ENCODE measurements at regions not wholly inside any gene's neighbourhood (a gene's known extent, or its start where the extent isn't known, plus 50 kb on each side); places are given as distances from the start of the nearest gene placed in this dataset.

DNA sequence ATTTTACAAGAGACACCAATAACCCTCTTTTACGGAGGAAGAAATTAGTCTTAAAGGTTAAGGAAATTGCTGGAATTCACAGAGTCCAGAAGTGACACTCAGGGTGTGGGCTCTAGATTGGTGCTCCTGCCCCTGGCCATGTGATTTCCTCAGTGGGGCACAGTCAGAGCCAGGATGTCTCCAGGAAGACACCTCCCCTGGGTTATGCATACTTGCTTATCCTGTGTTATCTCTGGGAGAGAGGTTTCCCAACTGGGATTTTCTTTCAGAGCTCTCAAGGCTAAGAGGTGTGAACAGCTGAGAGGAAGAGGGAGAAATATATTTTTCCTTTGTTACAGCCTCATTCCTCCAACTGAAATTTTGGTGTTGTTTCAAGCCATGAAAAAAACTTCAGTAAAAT is 125.6 kb upstream of the CELF4 start:
- ATAC-seq (ENCODE audit: low FRiP score in 2 of 2), result no peak
- Histone ChIP-seq H3K4me3 (no peak overlapping the region), H3K9me3 (no peaks in the 10 kb centered on the region), H3K27ac (no peak overlapping the region), H3K27me3 (no peaks in the 10 kb centered on the region), H3K36me3 (no peaks in the 10 kb centered on the region), H3K4me1 (no peaks in the 10 kb centered on the region)
- no peak for DNase-seq
- WGBS, 2 donors, result 70 to 75% methylated on average over 1 of the region's 1 CpG
- TF ChIP-seq EP300 (IDR thresholded peaks at IDR 0.05), result no peak
- TF ChIP-seq POLR2A (IDR thresholded peaks at IDR 0.05), result no peak
- TF ChIP-seq, protein P1, sequence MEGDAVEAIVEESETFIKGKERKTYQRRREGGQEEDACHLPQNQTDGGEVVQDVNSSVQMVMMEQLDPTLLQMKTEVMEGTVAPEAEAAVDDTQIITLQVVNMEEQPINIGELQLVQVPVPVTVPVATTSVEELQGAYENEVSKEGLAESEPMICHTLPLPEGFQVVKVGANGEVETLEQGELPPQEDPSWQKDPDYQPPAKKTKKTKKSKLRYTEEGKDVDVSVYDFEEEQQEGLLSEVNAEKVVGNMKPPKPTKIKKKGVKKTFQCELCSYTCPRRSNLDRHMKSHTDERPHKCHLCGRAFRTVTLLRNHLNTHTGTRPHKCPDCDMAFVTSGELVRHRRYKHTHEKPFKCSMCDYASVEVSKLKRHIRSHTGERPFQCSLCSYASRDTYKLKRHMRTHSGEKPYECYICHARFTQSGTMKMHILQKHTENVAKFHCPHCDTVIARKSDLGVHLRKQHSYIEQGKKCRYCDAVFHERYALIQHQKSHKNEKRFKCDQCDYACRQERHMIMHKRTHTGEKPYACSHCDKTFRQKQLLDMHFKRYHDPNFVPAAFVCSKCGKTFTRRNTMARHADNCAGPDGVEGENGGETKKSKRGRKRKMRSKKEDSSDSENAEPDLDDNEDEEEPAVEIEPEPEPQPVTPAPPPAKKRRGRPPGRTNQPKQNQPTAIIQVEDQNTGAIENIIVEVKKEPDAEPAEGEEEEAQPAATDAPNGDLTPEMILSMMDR (IDR thresholded peaks at IDR 0.05), result no peak
- no peak for TF ChIP-seq POLR2AphosphoS5 (IDR thresholded peaks at IDR 0.05)

DNA sequence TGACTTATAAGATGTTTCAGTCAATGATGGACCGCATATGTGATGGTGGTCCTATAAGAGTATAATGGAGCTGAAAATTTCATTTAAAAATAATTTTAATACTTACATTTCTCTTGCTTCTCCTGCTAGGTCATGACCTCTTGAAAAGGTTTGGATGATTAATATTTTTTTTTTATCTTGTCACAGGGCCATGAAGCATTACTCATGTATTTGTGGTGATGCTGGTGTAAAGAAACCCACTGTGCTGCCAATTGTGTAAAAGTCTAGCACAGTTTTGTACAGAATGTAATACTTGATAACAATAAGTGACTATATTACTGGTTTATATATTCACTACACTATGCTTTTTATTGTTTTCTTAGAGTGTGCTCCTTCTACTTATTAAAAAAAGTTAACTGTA is 124.2 kb upstream of the CELF4 start:
- ATAC-seq (ENCODE audit: low FRiP score in 2 of 2) (no peak), DNase-seq (no peak)
- Histone ChIP-seq H3K9me3 (no peaks in the 10 kb centered on the region), H3K27me3 (no peaks in the 10 kb centered on the region), H3K4me1 (no peaks in the 10 kb centered on the region), H3K27ac (no peak overlapping the region), H3K36me3 (no peaks in the 10 kb centered on the region), H3K4me3 (no peak overlapping the region)
- TF ChIP-seq POLR2A (IDR thresholded peaks at IDR 0.05) (no peak), EP300 (IDR thresholded peaks at IDR 0.05) (no peak), POLR2AphosphoS5 (IDR thresholded peaks at IDR 0.05) (no peak)
- TF ChIP-seq, protein P1 (IDR thresholded peaks at IDR 0.05), result no peak
- WGBS, 2 donors, result 92 to 98% methylated on average over 1 of the region's 1 CpG

DNA sequence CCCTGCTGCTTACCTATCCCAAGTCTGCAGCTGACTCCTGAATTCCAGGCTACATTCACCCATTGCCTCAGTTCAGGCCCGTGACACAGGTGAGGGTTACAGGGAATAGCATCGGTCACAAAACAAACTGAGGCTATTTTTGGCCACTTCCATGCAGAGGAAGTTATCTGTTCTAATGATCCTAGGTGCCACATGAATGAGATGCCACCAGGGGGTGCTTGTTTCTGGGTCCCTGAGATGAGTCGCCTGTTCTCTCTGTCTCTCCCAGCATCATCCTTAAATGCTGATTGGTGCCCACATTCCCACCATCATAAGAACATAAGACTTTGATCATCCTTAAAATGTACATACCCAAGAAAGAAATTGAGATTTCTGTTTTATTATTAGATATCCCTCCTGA is 119.0 kb upstream of the CELF4 start:
- Histone ChIP-seq H3K4me3 (no peak overlapping the region), H3K36me3 (no peaks in the 10 kb centered on the region), H3K9me3 (no peaks in the 10 kb centered on the region), H3K27me3 (no peaks in the 10 kb centered on the region), H3K4me1 (no peaks in the 10 kb centered on the region), H3K27ac (no peak overlapping the region)
- 76 to 79% methylated on average over 3 of the region's 3 CpGs for WGBS, 2 donors
- DNase-seq, result no peak
- TF ChIP-seq EP300 (IDR thresholded peaks at IDR 0.05), result no peak
- TF ChIP-seq, protein P1 (IDR thresholded peaks at IDR 0.05), result no peak
- TF ChIP-seq POLR2A (IDR thresholded peaks at IDR 0.05), result no peak
- no peak for TF ChIP-seq POLR2AphosphoS5 (IDR thresholded peaks at IDR 0.05)
- ATAC-seq (ENCODE audit: low FRiP score in 2 of 2), result no peak

DNA sequence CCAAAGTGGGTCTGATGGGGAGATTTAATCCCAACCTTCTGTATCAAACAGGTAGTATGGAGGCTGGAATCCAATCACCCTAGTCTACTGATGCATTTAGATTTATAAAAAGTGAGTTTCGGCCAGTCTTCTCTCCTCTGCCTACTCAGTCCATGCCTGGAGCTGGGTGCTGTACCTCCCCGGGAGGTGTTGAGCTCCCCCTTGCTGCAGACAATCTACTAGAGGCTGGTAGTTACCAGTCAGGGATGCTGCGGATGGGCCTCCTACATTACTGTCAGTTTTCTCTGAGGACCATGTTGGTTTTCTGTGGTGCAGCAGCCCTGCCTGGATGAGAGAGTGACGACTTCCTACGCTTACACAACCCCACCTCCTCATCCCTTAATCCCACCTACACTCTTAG is 118.6 kb upstream of the CELF4 start:
- WGBS, 2 donors, result 90 to 93% methylated on average over 3 to 5 of the region's 5 CpGs
- no peaks in the 10 kb centered on the region for H3K4me1 ChIP-seq
- no peaks in the 10 kb centered on the region for H3K36me3 ChIP-seq
- TF ChIP-seq EP300 (IDR thresholded peaks at IDR 0.05), result no peak
- no peak for TF ChIP-seq POLR2AphosphoS5 (IDR thresholded peaks at IDR 0.05)
- TF ChIP-seq, protein P1 (IDR thresholded peaks at IDR 0.05), result no peak
- TF ChIP-seq POLR2A (IDR thresholded peaks at IDR 0.05), result no peak
- H3K27ac ChIP-seq, result no peak overlapping the region
- no peak overlapping the region for H3K4me3 ChIP-seq
- H3K9me3 ChIP-seq, result no peaks in the 10 kb centered on the region
- no peaks in the 10 kb centered on the region for H3K27me3 ChIP-seq
- no peak for ATAC-seq (ENCODE audit: low FRiP score in 2 of 2)
- DNase-seq, result no peak

DNA sequence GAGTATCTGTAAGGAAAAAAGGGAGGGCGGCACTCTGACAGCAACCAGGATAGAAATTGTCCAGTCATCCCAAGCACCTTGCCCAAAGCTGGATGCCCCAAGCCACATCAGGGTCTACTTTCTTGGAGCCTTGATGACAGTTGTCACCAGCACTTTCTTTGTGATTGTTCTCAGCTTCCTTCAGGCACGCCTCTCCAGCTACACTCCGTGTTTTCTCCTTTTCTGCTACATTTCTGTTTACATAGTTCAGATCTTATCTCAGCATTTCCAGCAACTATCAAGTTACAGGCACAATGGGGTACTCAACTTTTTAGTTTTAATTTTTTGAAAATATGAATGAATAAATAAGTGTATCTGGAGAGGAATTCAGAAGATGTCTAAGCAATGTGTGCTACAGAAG is 115.3 kb upstream of the CELF4 start:
- ATAC-seq (ENCODE audit: low FRiP score in 2 of 2) (no peak), DNase-seq (no peak)
- Histone ChIP-seq H3K36me3 (no peaks in the 10 kb centered on the region), H3K4me1 (no peaks in the 10 kb centered on the region), H3K27me3 (no peaks in the 10 kb centered on the region), H3K27ac (no peak overlapping the region), H3K4me3 (no peak overlapping the region), H3K9me3 (no peaks in the 10 kb centered on the region)
- TF ChIP-seq POLR2A (IDR thresholded peaks at IDR 0.05), result no peak
- no peak for TF ChIP-seq POLR2AphosphoS5 (IDR thresholded peaks at IDR 0.05)
- TF ChIP-seq, protein P1 (IDR thresholded peaks at IDR 0.05), result no peak
- TF ChIP-seq EP300 (IDR thresholded peaks at IDR 0.05), result no peak
- 43 to 49% methylated on average over 3 of the region's 3 CpGs for WGBS, 2 donors
